Osteocyte (in vitro differentiated cells): ENCODE measurements at regions not wholly inside any gene's neighbourhood (a gene's known extent, or its start where the extent isn't known, plus 50 kb on each side); places are given as distances from the start of the nearest gene placed in this dataset.

Experiments used
- DNase-seq: peaks from one replicate; pipeline ENCODE4 v3.0.0; 2021; ENCODE audit warnings: mixed read lengths; ENCODE audit not compliant: unreplicated experiment; ENCODE audit errors: extremely low spot score
- H3K27ac Mint-ChIP-seq: one replicate; pipeline ENCODE4 v1.8.0; 2021; ENCODE audit warnings: mild to moderate bottlenecking, mixed read lengths; ENCODE audit not compliant: unreplicated experiment
- H3K27me3 Mint-ChIP-seq: one replicate; pipeline ENCODE4 v1.8.0; 2021; ENCODE audit warnings: mixed read lengths; ENCODE audit not compliant: unreplicated experiment
- H3K36me3 Mint-ChIP-seq: one replicate; pipeline ENCODE4 v1.8.0; 2021; ENCODE audit warnings: mixed read lengths; ENCODE audit not compliant: unreplicated experiment
- H3K4me1 Mint-ChIP-seq: one replicate; pipeline ENCODE4 v1.8.0; 2021; ENCODE audit warnings: mixed read lengths; ENCODE audit not compliant: unreplicated experiment
- H3K4me3 Mint-ChIP-seq: one replicate; pipeline ENCODE4 v1.8.0; 2021; ENCODE audit warnings: mild to moderate bottlenecking, moderate library complexity, mixed read lengths; ENCODE audit not compliant: unreplicated experiment
- H3K9me3 Mint-ChIP-seq: one replicate; pipeline ENCODE4 v1.8.0; 2021; ENCODE audit warnings: mixed read lengths; ENCODE audit not compliant: unreplicated experiment
- TF ChIP-seq, protein P1 (sequence below): fragments of 200-600 bp; sonication (generic); IDR thresholded peaks from 2 replicates; pipeline ENCODE4 v1.5.0; 2021; ENCODE audit warnings: antibody characterized with exemption, mild to moderate bottlenecking, moderate library complexity

DNA sequence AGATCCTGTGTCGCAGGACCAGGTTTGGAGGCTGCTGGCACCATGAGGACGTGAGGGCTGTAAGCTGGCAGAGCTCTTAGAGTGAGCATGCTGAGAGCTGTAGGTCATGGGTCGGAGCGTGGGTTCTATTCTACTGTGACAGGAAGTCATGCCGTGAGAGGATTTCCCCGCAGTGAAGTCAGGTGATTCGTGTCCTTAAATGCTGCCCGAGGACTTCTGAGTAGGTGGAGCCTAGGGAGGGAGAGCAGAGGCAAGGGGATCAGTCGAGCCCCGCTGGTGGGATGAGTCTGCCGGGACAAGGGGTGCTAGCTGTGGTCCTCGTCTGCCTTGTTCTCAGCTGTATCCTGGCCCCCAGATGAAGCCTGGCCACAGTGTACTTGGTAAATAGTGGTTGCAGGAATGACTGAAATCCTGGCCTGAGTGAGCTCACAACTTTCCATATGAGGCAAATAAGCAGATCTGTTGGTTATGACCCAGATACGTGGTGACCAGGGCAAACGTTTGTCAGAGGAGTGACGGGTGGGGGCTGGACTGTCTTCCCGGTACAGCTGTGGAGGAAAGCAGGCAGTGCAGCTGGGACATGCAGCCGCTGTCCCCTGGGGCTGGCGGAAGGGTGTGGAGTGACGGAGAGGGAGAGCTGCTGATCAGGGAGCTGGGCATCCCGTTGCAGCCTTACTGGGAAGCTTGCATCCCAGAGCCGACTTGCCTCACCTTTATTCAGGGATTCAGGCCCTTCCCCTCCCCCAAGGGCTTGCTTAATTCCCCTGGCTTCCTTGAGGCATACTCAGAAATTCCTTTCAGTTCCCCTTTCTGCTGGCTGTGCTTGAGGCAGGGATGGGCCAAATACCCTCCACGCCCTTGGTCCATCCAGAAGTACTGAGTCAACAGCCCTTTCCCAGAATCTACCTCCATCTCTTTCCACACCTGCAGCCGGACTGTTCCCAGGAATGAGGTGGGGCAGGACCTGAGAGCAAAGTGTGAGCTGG is 250.9 kb upstream of the RREB1 start:
- Mint-ChIP-seq H3K36me3 (no peaks in the 10 kb centered on the region), H3K4me3 (no peak overlapping the region), H3K27ac (no peak overlapping the region), H3K9me3 (no peaks in the 10 kb centered on the region), H3K4me1 (peaks cover 8% of the 10 kb centered on the region), H3K27me3 (no peaks in the 10 kb centered on the region)
- DNase-seq: no peak
- TF ChIP-seq, protein P1, sequence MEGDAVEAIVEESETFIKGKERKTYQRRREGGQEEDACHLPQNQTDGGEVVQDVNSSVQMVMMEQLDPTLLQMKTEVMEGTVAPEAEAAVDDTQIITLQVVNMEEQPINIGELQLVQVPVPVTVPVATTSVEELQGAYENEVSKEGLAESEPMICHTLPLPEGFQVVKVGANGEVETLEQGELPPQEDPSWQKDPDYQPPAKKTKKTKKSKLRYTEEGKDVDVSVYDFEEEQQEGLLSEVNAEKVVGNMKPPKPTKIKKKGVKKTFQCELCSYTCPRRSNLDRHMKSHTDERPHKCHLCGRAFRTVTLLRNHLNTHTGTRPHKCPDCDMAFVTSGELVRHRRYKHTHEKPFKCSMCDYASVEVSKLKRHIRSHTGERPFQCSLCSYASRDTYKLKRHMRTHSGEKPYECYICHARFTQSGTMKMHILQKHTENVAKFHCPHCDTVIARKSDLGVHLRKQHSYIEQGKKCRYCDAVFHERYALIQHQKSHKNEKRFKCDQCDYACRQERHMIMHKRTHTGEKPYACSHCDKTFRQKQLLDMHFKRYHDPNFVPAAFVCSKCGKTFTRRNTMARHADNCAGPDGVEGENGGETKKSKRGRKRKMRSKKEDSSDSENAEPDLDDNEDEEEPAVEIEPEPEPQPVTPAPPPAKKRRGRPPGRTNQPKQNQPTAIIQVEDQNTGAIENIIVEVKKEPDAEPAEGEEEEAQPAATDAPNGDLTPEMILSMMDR: no peak

DNA sequence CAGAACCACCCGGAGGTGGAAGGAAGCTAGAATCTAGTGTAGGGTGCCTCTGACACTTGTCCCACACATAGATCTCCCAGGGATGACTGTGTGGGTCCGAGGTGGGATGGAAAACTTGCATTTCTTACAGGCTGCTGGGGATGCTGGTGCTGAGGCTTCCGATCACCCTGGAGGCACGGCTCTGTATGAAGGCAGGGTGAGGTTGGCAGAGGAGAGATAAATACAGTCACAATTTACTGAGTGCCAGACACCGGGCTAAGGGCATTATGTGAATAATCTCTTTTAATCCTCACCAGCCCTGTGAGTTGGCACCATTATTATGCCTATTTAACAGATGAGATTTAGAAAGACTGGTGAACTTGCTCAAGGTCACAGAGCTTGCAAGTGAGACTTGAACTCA is 250.2 kb upstream of the RREB1 start:
- Mint-ChIP-seq H3K27me3 (no peaks in the 10 kb centered on the region), H3K27ac (no peak overlapping the region), H3K9me3 (no peaks in the 10 kb centered on the region), H3K4me3 (no peak overlapping the region), H3K36me3 (no peaks in the 10 kb centered on the region), H3K4me1 (peaks cover 8% of the 10 kb centered on the region)
- DNase-seq: no peak
- TF ChIP-seq, protein P1: no peak

DNA sequence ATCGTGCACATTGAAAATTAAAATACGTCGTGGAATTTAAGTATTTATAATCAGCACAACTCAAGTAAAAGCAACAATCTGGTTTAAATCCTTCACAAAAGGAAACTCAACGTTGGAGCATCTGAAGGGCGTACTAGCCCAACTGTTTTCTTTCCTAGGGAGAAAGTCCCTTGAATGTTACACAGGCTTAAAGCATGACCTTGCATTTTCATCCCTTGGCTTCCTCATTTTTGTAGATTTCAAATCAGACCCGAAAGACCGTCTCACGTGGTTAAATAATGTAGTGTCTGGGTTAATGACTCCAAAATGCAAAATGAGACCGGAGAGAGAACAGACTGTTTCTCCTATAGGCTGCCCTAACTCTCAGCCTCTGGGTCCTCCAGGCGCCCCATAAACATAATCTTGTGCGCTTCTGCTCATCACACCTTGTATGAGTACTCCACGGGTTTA is 249.2 kb upstream of the RREB1 start:
- H3K36me3 Mint-ChIP-seq: no peaks in the 10 kb centered on the region
- no peaks in the 10 kb centered on the region for H3K27me3 Mint-ChIP-seq
- DNase-seq: no peak
- H3K27ac Mint-ChIP-seq: no peak overlapping the region
- TF ChIP-seq, protein P1: no peak
- no peak overlapping the region for H3K4me3 Mint-ChIP-seq
- H3K4me1 Mint-ChIP-seq: peaks cover 8% of the 10 kb centered on the region
- H3K9me3 Mint-ChIP-seq: no peaks in the 10 kb centered on the region

DNA sequence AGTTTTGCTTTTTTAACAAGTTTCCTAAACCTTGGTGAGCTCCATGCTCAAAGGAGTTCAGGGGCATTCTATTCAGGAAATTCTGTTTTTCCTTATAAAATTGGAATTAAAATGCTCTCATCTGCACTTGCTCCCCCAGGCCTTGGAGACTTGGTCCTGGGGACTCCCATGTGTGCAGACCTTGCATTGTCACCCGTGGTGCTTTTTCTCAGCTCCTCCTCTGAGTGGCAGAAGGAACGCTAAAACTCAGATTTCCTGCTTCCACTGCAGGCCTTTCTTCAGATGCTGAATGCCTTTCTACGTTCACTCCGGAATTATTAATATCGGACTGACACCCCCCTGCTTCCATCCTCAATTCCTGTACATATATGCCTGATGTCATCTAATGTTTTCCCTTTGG is 248.7 kb upstream of the RREB1 start:
- Mint-ChIP-seq H3K27ac (no peak overlapping the region), H3K9me3 (no peaks in the 10 kb centered on the region), H3K27me3 (no peaks in the 10 kb centered on the region), H3K36me3 (no peaks in the 10 kb centered on the region), H3K4me3 (no peak overlapping the region), H3K4me1 (peaks cover 8% of the 10 kb centered on the region)
- TF ChIP-seq, protein P1: no peak
- DNase-seq: no peak

DNA sequence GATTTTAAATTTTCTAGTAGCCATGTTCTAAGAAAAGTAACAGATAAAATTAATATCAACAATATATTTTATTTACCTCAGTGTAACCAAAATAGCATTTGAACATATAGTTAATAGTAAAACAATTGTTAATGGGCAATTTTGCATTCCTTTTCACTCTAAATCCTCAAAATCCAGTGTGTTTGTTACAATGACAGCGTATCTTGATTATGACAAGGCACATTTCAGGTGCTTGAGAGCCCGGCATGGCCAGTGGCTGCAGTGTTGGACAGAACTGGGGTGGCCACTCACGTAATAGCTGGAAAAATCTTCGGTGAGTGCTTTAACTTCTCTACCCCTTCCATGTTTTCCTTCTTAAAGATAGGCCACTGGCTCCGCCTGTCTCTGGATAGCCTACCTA is 248.0 kb upstream of the RREB1 start:
- TF ChIP-seq, protein P1: no peak
- no peak for DNase-seq
- H3K27ac Mint-ChIP-seq: no peak overlapping the region
- H3K27me3 Mint-ChIP-seq: no peaks in the 10 kb centered on the region
- H3K4me3 Mint-ChIP-seq: no peak overlapping the region
- no peaks in the 10 kb centered on the region for H3K36me3 Mint-ChIP-seq
- H3K9me3 Mint-ChIP-seq: no peaks in the 10 kb centered on the region
- peaks cover 8% of the 10 kb centered on the region for H3K4me1 Mint-ChIP-seq
